Neuron (in vitro differentiated cells): ENCODE measurements at regions not wholly inside any gene's neighbourhood (a gene's known extent, or its start where the extent isn't known, plus 50 kb on each side); places are given as distances from the start of the nearest gene placed in this dataset.

Experiments used
- H2AFZ ChIP-seq: one replicate; pipeline ENCODE4 v1.6.1; 2013; ENCODE audit warnings: low read depth, mild to moderate bottlenecking, inconsistent platforms, low read length, moderate library complexity
- H3K27me3 ChIP-seq: one replicate; pipeline ENCODE4 v1.6.1; 2013; ENCODE audit warnings: low read length; ENCODE audit not compliant: insufficient read depth
- H3K36me3 ChIP-seq: one replicate; pipeline ENCODE4 v1.6.1; 2013; ENCODE audit warnings: low read length; ENCODE audit not compliant: insufficient read depth
- H3K4me1 ChIP-seq: one replicate; pipeline ENCODE4 v1.6.1; 2013; ENCODE audit warnings: low read length; ENCODE audit not compliant: insufficient read depth
- H3K4me3 ChIP-seq: 2 replicates; pipeline ENCODE4 v1.5.1; 2013; ENCODE audit warnings: mild to moderate bottlenecking, low read length, moderate library complexity
- H3K9me3 ChIP-seq: one replicate; pipeline ENCODE4 v1.6.1; 2013; ENCODE audit warnings: low read length

GRCh38 chr2:120531863-120532600 lies 186.1 kb downstream of the INHBB start:
- H3K27me3 ChIP-seq: peaks cover 7% of the 10 kb centered on the region
- no peaks in the 10 kb centered on the region for H3K36me3 ChIP-seq
- H3K4me3 ChIP-seq: no peak overlapping the region
- no peaks in the 10 kb centered on the region for H3K4me1 ChIP-seq
- H2AFZ ChIP-seq: no peak overlapping the region
- H3K9me3 ChIP-seq: no peaks in the 10 kb centered on the region

- no peak overlapping the region for H2AFZ ChIP-seq
- H3K4me1 ChIP-seq: no peaks in the 10 kb centered on the region
- no peak overlapping the region for H3K4me3 ChIP-seq
- H3K9me3 ChIP-seq: no peaks in the 10 kb centered on the region
- peaks cover 11% of the 10 kb centered on the region for H3K27me3 ChIP-seq
- no peaks in the 10 kb centered on the region for H3K36me3 ChIP-seq
Observed at GRCh38 chr2:120533625-120534024, 187.7 kb downstream of the INHBB start.

GRCh38 chr2:120534457-120534856 lies 188.5 kb downstream of the INHBB start:
- Histone ChIP-seq H3K27me3 (peaks cover 16% of the 10 kb centered on the region), H3K36me3 (no peaks in the 10 kb centered on the region), H3K9me3 (no peaks in the 10 kb centered on the region), H3K4me3 (no peak overlapping the region), H3K4me1 (no peaks in the 10 kb centered on the region), H2AFZ (no peak overlapping the region)

GRCh38 chr2:120535081-120535480 lies 189.1 kb downstream of the INHBB start:
- Histone ChIP-seq H3K27me3 (peaks cover 22% of the 10 kb centered on the region), H2AFZ (no peak overlapping the region), H3K36me3 (no peaks in the 10 kb centered on the region), H3K4me1 (no peaks in the 10 kb centered on the region), H3K4me3 (no peak overlapping the region), H3K9me3 (no peaks in the 10 kb centered on the region)

GRCh38 chr2:120536141-120536540 lies 190.2 kb downstream of the INHBB start:
- Histone ChIP-seq H2AFZ (no peak overlapping the region), H3K9me3 (no peaks in the 10 kb centered on the region), H3K4me1 (no peaks in the 10 kb centered on the region), H3K27me3 (peaks cover 29% of the 10 kb centered on the region), H3K36me3 (no peaks in the 10 kb centered on the region), H3K4me3 (no peak overlapping the region)

- H2AFZ ChIP-seq: no peak overlapping the region
- H3K9me3 ChIP-seq: no peaks in the 10 kb centered on the region
- no peaks in the 10 kb centered on the region for H3K4me1 ChIP-seq
- peaks cover 51% of the 10 kb centered on the region for H3K27me3 ChIP-seq
- H3K36me3 ChIP-seq: no peaks in the 10 kb centered on the region
- no peak overlapping the region for H3K4me3 ChIP-seq
Observed at GRCh38 chr2:120538691-120539423, 192.9 kb downstream of the INHBB start.

- Histone ChIP-seq H3K36me3 (no peaks in the 10 kb centered on the region), H3K4me1 (no peaks in the 10 kb centered on the region), H2AFZ (no peak overlapping the region), H3K9me3 (no peaks in the 10 kb centered on the region), H3K4me3 (no peak overlapping the region), H3K27me3 (peaks cover 58% of the 10 kb centered on the region)
Observed at GRCh38 chr2:120539424-120539936, 193.5 kb downstream of the INHBB start.

- Histone ChIP-seq H3K27me3 (peaks cover 61% of the 10 kb centered on the region), H2AFZ (no peak overlapping the region), H3K4me1 (no peaks in the 10 kb centered on the region), H3K9me3 (no peaks in the 10 kb centered on the region), H3K4me3 (no peak overlapping the region), H3K36me3 (no peaks in the 10 kb centered on the region)
Observed at GRCh38 chr2:120539937-120540718, 194.2 kb downstream of the INHBB start.

GRCh38 chr2:120540719-120541552 lies 194.7 kb upstream of the GLI2 start:
- Histone ChIP-seq H2AFZ (no peak overlapping the region), H3K27me3 (peaks cover 66% of the 10 kb centered on the region), H3K4me3 (no peak overlapping the region), H3K9me3 (no peaks in the 10 kb centered on the region), H3K36me3 (no peaks in the 10 kb centered on the region), H3K4me1 (no peaks in the 10 kb centered on the region)

- Histone ChIP-seq H3K36me3 (no peaks in the 10 kb centered on the region), H3K9me3 (no peaks in the 10 kb centered on the region), H3K27me3 (peaks cover 71% of the 10 kb centered on the region), H3K4me1 (no peaks in the 10 kb centered on the region), H2AFZ (no peak overlapping the region), H3K4me3 (no peak overlapping the region)
Observed at GRCh38 chr2:120541553-120541932, 194.1 kb upstream of the GLI2 start.

- no peaks in the 10 kb centered on the region for H3K4me1 ChIP-seq
- H3K9me3 ChIP-seq: no peaks in the 10 kb centered on the region
- H3K36me3 ChIP-seq: no peaks in the 10 kb centered on the region
Observed at GRCh38 chr2:120541972-120542670, 193.5 kb upstream of the GLI2 start.

GRCh38 chr2:120542911-120543527 lies 192.6 kb upstream of the GLI2 start:
- H3K27me3 ChIP-seq: peaks cover 71% of the 10 kb centered on the region
- H3K4me3 ChIP-seq: no peak overlapping the region

More at GRCh38 chr2:120541972-120542670, 193.5 kb upstream of the GLI2 start:
- H3K4me3 ChIP-seq: no peak overlapping the region
- H3K27me3 ChIP-seq: peaks cover 74% of the 10 kb centered on the region
- no peak overlapping the region for H2AFZ ChIP-seq

More at GRCh38 chr2:120542911-120543527, 192.6 kb upstream of the GLI2 start:
- Histone ChIP-seq H3K9me3 (no peaks in the 10 kb centered on the region), H3K4me1 (no peaks in the 10 kb centered on the region), H3K36me3 (no peaks in the 10 kb centered on the region), H2AFZ (no peak overlapping the region)
